Lung (tissue), 9 donors: ENCODE measurements at regions not wholly inside any gene's neighbourhood (a gene's known extent, or its start where the extent isn't known, plus 50 kb on each side); places are given as distances from the start of the nearest gene placed in this dataset.
"Not testable (repeated sequence)": the region's sequence is repeated elsewhere in the genome, so short reads cannot be mapped to it uniquely, and the experiment has no call there.

Experiments used
- ATAC-seq: fragments of 200-7000 bp; cut with Tn5 transposase; one replicate; pipeline ENCODE4 v1.9.1; 2020; ENCODE audit warnings: moderate number of reproducible peaks; ENCODE audit not compliant: insufficient read depth, low FRiP score
- DNase-seq, 3 donors: peaks; one replicate each; pipeline ENCODE4 v3.0.0-alpha.2; 2013 to 2017
- H3K27ac ChIP-seq, 2 donors: one replicate each; pipeline ENCODE4 v1.5.1; 2013; ENCODE audit warnings: mild to moderate bottlenecking in 2 of 2, moderate library complexity in 2 of 2, control low read depth in 1 of 2, inconsistent platforms in 1 of 2, low read depth in 1 of 2, low read length in 1 of 2
- H3K27me3 ChIP-seq, 3 donors: one replicate each; pipeline ENCODE4 v1.5.1; 2013; ENCODE audit warnings: low read length in 2 of 3; ENCODE audit not compliant: control insufficient read depth in 3 of 3, insufficient read depth in 3 of 3
- H3K36me3 ChIP-seq, 4 donors: one replicate each; pipeline ENCODE4 v1.5.1; 2013; ENCODE audit warnings: low read length in 4 of 4, mild to moderate bottlenecking in 1 of 4, moderate library complexity in 1 of 4; ENCODE audit not compliant: control insufficient read depth in 4 of 4, insufficient read depth in 4 of 4
- H3K4me1 ChIP-seq, 5 donors: one replicate each; pipeline ENCODE4 v1.5.1; 2013; ENCODE audit warnings: low read length in 5 of 5, mild to moderate bottlenecking in 2 of 5, moderate library complexity in 1 of 5; ENCODE audit not compliant: control insufficient read depth in 5 of 5, insufficient read depth in 5 of 5
- H3K4me3 ChIP-seq: one replicate; pipeline ENCODE4 v1.5.1; 2013; ENCODE audit warnings: mild to moderate bottlenecking, control low read depth, moderate library complexity
- H3K9ac ChIP-seq, 2 donors: one replicate each; pipeline ENCODE4 v1.5.1; 2013; ENCODE audit warnings: low read length in 2 of 2, control low read depth in 1 of 2; ENCODE audit not compliant: insufficient read depth in 1 of 2
- H3K9me3 ChIP-seq, 4 donors: one replicate each; pipeline ENCODE4 v1.5.1; 2013; ENCODE audit warnings: low read length in 3 of 4, mild to moderate bottlenecking in 1 of 4, moderate library complexity in 1 of 4; ENCODE audit not compliant: control insufficient read depth in 4 of 4, insufficient read depth in 3 of 4
- WGBS, 2 donors: extraction: QIAGEN DNeasy Blood & Tissue Kit; methylation state at CpG; one replicate each; pipeline ENCODE4 v1.1.7; 2013; 5-methylcytosine and 5-hydroxymethylcytosine counted together
- donor health status: Bipolar disorder and iron deficiency.
- donor health status: healthy.
- donor health status: DM: yes; HTN: yes; CAD: no.

GRCh38 chr15:20261321-20262280, 280.0 kb downstream of the GOLGA6L6 start:
- not testable (repeated sequence) for H3K36me3 ChIP-seq, H3K4me1 ChIP-seq, H3K27ac ChIP-seq, H3K27me3 ChIP-seq, H3K4me3 ChIP-seq, ATAC-seq, H3K9ac ChIP-seq, DNase-seq
- 75 to 82% methylated on average over 16 of the region's 16 CpGs for WGBS, 2 donors
- H3K9me3 ChIP-seq: peaks cover 0 to 17% (median 1%) of the 10 kb centered on the region in 4 donors

GRCh38 chr15:20260650-20261049, 280.9 kb downstream of the GOLGA6L6 start:
- not testable (repeated sequence) for H3K36me3 ChIP-seq, H3K4me1 ChIP-seq, H3K4me3 ChIP-seq, H3K27ac ChIP-seq, H3K9ac ChIP-seq, H3K27me3 ChIP-seq, DNase-seq, ATAC-seq
- WGBS, 2 donors: 71 to 77% methylated on average over 7 of the region's 7 CpGs
- H3K9me3 ChIP-seq: peaks cover 0 to 17% (median 1%) of the 10 kb centered on the region in 4 donors

- H3K27ac ChIP-seq, H3K36me3 ChIP-seq, H3K27me3 ChIP-seq, H3K4me1 ChIP-seq, ATAC-seq, H3K9ac ChIP-seq, DNase-seq, H3K4me3 ChIP-seq: not testable (repeated sequence)
- peaks cover 0 to 17% (median 1%) of the 10 kb centered on the region in 4 donors for H3K9me3 ChIP-seq
- WGBS, 2 donors: 79 to 84% methylated on average over 9 of the region's 9 CpGs
Measured at GRCh38 chr15:20259559-20260190, 281.9 kb downstream of the GOLGA6L6 start.

GRCh38 chr15:20256394-20256793, 285.2 kb downstream of the GOLGA6L6 start:
- not testable (repeated sequence) for DNase-seq, H3K27me3 ChIP-seq, H3K4me3 ChIP-seq, H3K4me1 ChIP-seq, H3K9ac ChIP-seq, H3K27ac ChIP-seq, H3K36me3 ChIP-seq, ATAC-seq
- WGBS, 2 donors: 91% methylated on average over 7 of the region's 7 CpGs
- peaks cover 0 to 21% (median 1%) of the 10 kb centered on the region in 4 donors for H3K9me3 ChIP-seq

- H3K9ac ChIP-seq, H3K4me1 ChIP-seq, ATAC-seq, DNase-seq, H3K27ac ChIP-seq, H3K4me3 ChIP-seq, H3K27me3 ChIP-seq, H3K36me3 ChIP-seq: not testable (repeated sequence)
- peaks cover 0 to 18% (median under 1%) of the 10 kb centered on the region in 4 donors for H3K9me3 ChIP-seq
- 70 to 77% methylated on average over 9 of the region's 9 CpGs for WGBS, 2 donors
Measured at GRCh38 chr15:20255641-20256040, 286.0 kb downstream of the GOLGA6L6 start.

- not testable (repeated sequence) for H3K36me3 ChIP-seq, ATAC-seq, H3K9ac ChIP-seq, DNase-seq, H3K27ac ChIP-seq, H3K27me3 ChIP-seq, H3K4me3 ChIP-seq, H3K4me1 ChIP-seq
- peaks cover 0 to 21% (median 2%) of the 10 kb centered on the region in 4 donors for H3K9me3 ChIP-seq
- WGBS, 2 donors: 33 to 46% methylated on average over 2 of the region's 2 CpGs
Measured at GRCh38 chr15:20253047-20253615, 288.5 kb downstream of the GOLGA6L6 start.

- not testable (repeated sequence) for H3K4me3 ChIP-seq
- 77 to 79% methylated on average over 7 of the region's 7 CpGs for WGBS, 2 donors
Measured at GRCh38 chr15:20252040-20252439, 289.6 kb downstream of the GOLGA6L6 start.

More at GRCh38 chr15:20252040-20252439, 289.6 kb downstream of the GOLGA6L6 start:
- not testable (repeated sequence) for H3K36me3 ChIP-seq, H3K4me1 ChIP-seq, ATAC-seq, DNase-seq, H3K9ac ChIP-seq, H3K27ac ChIP-seq, H3K27me3 ChIP-seq
- H3K9me3 ChIP-seq: peaks cover 0 to 25% (median 2%) of the 10 kb centered on the region in 4 donors
